ENCODE measurements at regions not wholly inside any gene's neighbourhood (a gene's known extent, or its start where the extent isn't known, plus 50 kb on each side); places are given as distances from the start of the nearest gene placed in this dataset.
A peak's percentile ranks its signal among the peaks of the same experiment; 100 is the strongest.

GRCh38 chr12:87930033-87930432 is 99.2 kb downstream of the C12orf50 start:
- DNase-seq (ENCODE audit: low spot score) = no peak

GRCh38 chr12:87929346-87929745 is 99.9 kb downstream of the C12orf50 start:
- DNase-seq (ENCODE audit: low spot score) = no peak

GRCh38 chr12:87928031-87928430 is 101.2 kb downstream of the C12orf50 start:
- DNase-seq (ENCODE audit: low spot score) = no peak

DNA sequence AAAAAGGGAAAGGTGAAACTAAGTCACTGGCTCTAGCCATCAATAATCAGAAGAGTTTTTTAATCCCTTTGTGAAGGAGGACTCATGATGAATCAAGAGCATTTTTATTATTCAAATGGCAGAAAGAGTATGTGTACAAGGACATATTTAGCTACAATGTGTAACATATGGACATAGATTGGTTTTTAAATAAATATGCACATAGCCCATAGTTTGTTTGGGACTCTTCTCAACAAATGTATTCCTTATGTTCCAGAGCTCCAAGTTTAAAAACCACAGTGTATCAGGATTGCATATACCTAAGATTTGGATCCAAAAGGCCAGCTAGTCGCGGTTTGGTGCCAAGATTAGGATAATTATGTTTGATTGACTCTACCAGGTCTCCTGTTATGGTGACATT is 104.2 kb downstream of the C12orf50 start:
- no peak for DNase-seq (ENCODE audit: low spot score)

- no peak for DNase-seq (ENCODE audit: low spot score)
Observed at GRCh38 chr12:87924149-87924548, 105.1 kb downstream of the C12orf50 start.

GRCh38 chr12:87923361-87923760 is 105.8 kb downstream of the C12orf50 start:
- no peak for DNase-seq (ENCODE audit: low spot score)

DNA sequence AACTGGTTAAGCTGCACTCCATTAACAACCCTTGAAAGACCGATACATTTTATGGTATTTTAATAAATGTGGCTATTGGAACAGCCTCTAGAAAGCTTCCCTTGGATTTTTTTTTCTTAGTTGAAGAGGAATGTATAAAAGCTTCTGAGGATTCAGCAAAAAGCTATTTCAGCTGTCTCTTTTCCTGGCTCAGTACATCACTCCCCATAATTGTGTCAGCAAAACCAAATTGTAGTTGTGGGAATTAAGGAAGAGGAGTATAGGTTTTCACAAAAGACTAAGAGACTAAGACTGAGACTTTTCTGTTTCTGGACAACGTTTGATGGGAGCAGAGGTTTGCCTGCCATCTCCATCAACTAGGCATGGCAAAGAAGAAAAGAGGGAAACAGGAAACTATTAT is 106.5 kb downstream of the C12orf50 start:
- no peak for DNase-seq (ENCODE audit: low spot score)

DNA sequence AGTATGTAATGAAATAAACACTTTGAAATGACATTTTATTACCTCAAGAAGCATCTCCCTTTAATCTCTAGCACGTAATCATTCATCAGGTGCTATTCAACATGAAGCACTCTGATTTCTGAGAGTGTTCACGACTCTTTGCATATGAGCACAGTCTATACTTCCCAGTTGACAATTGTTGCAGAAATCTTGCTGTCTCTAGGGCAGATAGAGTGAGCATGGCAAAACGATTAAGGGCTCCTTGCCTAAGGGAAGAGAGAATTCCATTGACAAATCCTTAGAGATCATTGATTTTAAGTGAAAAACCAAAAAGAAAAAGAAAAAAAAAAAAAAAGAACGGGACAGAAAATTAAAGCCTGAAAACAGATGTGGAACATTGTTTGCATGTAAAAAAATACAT is 107.6 kb downstream of the C12orf50 start:
- no peak for DNase-seq (ENCODE audit: low spot score)

GRCh38 chr12:87920139-87920538 is 109.1 kb downstream of the C12orf50 start:
- DNase-seq (ENCODE audit: low spot score) = no peak

- DNase-seq (ENCODE audit: low spot score) = no peak
Observed at GRCh38 chr12:87901457-87901856, 127.7 kb downstream of the C12orf50 start.

GRCh38 chr12:87897662-87898061 is 131.5 kb downstream of the C12orf50 start:
- no peak for DNase-seq (ENCODE audit: low spot score)

GRCh38 chr12:87883806-87884205 is 145.4 kb downstream of the C12orf50 start:
- DNase-seq (ENCODE audit: low spot score) = no peak

- no peak for DNase-seq (ENCODE audit: low spot score)
Observed at GRCh38 chr12:87879141-87879540, 150.1 kb downstream of the C12orf50 start.

- DNase-seq (ENCODE audit: low spot score) = no peak
Observed at GRCh38 chr12:87870493-87871460, 158.4 kb downstream of the C12orf50 start.

- DNase-seq (ENCODE audit: low spot score) = no peak
Observed at GRCh38 chr12:87870061-87870460, 159.1 kb downstream of the C12orf50 start.

DNA sequence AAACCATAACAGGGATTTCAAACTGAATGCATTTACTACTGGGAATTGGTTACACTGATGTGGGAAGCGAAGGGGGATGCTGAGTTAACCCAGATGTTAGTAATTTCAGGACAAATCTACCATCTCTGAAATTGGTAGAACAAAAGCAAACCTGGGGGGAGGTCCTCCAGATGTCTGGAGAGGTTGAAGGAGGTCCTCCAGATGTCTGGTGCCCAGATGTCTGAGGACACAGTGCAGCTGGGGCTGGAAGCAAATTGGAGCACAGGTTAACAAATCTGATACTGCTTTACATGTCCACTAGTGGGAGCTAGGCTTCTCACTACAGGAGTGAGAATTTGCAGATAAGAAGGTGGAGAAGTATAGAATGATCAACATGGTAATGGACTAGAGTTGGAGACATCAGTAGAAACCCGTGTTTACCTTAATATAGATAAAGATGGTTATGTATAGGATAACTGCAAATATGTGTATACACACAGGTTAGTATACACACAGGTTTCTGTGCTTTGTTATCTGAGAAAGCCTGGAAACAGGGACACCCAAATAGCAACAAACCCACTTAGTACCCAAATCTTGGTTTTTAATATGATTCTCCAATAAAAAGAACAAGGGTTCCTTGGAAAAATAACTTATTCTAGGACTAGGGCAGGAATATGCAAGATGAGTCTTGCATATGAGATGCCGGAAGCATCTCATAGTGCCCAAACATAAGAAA is 162.5 kb downstream of the C12orf50 start:
- peak; percentile 41 for DNase-seq (ENCODE audit: low spot score)

GRCh38 chr12:87861791-87862190 is 167.4 kb downstream of the C12orf50 start:
- no peak for DNase-seq (ENCODE audit: low spot score)

DNA sequence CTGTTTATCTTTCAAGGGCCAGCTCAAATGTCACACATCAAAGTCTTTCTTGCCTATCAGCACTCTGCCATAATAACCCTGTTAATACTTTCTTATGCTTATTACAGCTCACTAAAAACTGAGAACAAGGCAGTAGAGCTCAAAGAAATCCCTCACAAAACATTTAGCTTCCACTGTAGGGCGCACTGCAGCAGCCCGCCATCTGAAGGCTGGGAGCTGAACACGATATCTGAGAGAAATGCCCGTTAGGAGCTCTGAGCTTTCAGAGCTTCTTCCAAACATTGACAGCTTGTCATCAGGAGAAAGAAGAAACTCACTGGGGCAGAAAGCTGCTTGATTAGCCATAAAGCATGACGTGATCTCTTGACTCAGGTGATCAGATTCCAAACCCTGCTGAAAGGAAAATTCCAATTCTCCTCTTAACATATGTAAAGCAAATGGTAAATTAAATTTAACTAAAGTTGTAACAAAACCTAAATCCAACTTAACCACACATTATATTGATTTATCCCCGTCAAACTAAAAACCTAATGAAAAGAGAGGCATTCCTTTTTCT is 175.7 kb downstream of the C12orf50 start:
- no peak for DNase-seq (ENCODE audit: low spot score)

- no peak for DNase-seq (ENCODE audit: low spot score)
Observed at GRCh38 chr12:87849074-87849473, 180.1 kb downstream of the C12orf50 start.

DNA sequence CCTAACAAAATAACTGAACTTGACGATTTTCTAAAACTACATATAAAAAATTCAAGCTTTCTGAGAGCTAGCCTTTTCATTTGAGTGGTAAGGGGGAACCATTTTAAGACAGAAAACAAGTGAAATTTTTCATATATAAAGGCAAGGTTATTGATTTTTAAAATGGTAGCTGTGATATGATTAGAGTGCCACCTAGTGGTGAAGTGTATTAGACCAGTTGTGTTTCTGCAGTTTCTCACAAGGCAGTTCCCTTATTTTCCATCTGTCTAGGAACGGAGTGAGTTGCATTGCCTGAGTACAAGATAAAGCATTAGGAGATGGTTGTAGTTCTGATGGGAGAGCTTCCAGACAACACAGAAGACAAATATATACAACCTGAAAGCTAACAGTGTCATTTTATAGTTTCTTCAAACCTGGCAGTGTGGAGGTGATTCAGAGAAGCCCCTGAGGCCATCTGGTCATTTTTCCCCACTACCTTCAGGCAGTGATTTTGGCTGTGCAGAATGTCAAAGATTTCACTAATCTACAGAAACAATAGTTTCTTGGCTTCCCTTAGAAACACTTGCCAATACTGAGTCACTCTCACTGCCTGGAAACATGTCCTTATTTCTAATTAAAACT is 180.8 kb downstream of the C12orf50 start:
- DNase-seq (ENCODE audit: low spot score) = peak; percentile 76

DNA sequence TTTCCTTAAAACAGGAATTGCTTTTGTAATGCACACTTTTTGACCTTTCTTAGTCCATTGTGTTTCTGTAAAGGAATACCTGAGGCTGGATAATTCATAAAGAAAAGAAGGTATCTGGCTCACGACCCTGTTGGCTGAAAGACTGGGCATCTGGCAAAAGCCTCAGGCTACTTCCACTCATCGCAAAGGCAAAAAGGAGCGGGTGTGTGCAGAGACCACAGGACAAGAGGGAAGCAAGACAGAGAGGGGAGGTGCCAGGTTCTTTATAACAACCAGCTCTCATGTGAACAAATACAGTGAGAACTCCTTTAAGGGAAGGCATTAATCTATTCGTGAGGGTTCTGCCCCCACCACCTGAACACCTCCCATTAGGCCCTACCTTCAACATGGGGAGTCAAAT is 182.1 kb downstream of the C12orf50 start:
- DNase-seq (ENCODE audit: low spot score) = no peak

DNA sequence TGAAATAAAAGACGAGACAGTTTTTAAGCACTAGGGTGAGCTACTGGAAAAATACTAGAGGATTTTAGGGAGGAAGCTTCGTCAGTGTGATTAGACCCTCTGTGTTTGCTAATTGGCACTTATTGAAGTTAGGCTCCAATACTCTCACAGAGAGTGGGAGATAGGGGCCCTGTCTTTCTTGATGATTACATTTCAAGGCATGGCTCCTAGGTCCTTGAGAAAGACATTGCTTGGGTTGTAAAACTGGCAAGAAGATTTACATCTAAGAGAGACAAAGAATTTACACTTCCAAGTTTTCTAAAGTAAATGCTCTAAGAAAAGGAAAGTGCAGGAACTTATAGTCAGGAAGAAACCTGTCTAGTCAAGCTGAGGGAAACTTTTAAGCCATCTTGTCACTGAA is 183.2 kb downstream of the C12orf50 start:
- no peak for DNase-seq (ENCODE audit: low spot score)
